GM19438 (cell line): ENCODE measurements at regions not wholly inside any gene's neighbourhood (a gene's known extent, or its start where the extent isn't known, plus 50 kb on each side); places are given as distances from the start of the nearest gene placed in this dataset.
"Not testable (repeated sequence)": the region's sequence is repeated elsewhere in the genome, so short reads cannot be mapped to it uniquely, and the experiment has no call there.

Experiments
- ATAC-seq: cut with Tn5 transposase; IDR thresholded peaks from one replicate; pipeline ENCODE4 v1.9.1; 2021; ENCODE audit warnings: low read depth; ENCODE audit not compliant: unreplicated experiment

DNA sequence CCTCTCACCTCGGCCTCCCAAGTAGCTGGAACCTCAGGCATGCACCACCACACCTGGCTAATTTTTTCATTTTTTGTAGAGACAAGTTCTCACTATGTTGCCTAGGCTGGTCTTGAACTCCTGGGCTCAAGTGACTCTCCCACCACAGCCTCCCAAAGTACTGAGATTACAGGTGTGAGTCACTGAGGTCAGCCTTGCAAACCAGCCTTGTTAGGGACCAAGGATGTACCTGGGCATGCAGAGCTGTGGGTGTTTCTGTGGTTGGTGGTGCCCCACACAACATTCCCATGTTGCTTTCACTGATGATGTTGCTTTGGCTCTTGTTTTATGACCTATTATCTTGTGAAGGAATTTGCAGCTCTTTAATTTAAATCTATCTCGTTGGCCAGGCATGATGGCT lies 54.8 kb downstream of the OTUD1 start:
- ATAC-seq, result no peak

DNA sequence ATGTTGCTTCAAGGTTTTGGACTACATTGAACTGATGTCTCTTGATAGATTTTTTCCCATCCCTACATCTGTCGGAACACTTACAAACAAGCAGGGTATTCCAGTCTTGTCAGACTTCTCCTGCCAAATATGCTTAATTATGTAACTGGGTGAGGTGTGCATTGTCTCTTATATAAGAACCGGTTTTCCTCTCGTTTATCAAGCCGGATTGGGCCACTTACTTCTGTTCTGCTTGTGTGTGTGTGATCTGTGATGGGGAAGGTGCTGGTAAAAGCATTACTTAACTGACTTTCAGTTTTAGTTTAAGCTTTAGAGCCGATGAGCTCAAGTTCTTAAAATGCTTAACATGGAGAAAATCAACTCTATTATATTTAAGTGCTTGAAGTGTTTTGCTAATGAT lies 57.9 kb downstream of the OTUD1 start:
- ATAC-seq, result no peak

DNA sequence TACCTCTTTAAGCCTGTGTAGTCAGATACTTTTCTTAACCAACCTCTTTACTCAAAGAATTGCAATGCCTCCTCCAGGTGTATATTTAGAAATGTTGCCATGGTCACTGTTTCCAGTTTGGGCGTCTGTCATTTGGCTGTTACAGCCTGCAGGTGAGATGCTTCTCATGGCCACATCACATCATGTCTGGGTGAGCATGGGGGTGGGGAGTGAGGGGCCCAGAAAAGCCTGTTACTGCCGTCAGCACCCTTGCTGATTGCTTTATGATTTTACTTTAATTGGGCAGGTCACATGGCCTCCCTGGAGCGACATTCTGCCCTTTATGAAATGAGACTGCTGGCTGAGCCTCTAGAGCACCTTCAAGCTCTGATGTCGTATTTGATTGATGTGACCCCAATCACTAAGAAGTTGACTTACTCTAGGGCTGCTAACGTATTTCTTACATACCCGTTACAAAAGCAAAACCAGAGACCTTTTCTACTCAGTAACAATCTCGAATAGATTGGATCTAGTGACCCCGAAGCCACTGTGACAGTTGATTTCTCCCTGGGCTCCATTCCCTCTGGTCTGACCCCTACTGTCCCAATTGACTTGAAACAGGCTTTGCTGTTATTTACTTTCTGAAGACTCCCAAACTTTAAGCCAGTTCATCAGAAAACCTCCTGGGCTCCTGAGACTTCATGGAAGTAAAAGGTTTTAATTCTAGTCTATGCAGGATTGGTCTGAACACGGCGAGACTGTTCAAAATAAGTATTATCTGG lies 60.7 kb downstream of the OTUD1 start:
- no peak for ATAC-seq

DNA sequence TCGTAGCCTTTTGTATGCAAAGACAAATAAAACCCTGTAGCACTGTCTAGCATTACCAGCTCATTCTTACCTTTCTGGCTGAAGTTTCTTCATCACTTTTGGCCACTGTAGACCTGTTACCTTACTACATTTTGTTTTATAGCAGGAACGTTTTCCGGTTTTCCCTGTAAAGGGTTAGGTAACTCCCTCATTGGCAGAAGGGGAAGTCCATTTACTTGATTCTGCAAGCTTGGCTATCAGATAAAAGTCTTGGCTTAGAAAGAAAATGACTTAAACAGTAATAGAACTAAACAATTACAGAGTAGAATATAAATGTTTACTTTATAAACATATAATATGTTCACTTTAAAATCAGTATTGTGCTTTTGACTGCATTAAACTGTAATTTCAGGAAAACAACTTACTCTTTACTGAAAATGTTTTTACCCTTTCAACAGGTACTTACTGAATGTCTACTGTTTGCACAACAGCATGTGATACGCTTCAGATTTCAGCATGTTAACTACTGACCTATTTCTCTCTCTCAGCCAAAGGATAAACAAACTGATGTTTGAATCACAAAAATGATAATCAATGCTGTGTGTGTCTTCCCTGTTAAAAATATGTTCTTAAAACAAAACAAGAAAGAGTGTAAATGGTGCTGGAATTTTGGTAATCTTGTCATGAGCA lies 67.1 kb downstream of the OTUD1 start:
- ATAC-seq, result no peak

DNA sequence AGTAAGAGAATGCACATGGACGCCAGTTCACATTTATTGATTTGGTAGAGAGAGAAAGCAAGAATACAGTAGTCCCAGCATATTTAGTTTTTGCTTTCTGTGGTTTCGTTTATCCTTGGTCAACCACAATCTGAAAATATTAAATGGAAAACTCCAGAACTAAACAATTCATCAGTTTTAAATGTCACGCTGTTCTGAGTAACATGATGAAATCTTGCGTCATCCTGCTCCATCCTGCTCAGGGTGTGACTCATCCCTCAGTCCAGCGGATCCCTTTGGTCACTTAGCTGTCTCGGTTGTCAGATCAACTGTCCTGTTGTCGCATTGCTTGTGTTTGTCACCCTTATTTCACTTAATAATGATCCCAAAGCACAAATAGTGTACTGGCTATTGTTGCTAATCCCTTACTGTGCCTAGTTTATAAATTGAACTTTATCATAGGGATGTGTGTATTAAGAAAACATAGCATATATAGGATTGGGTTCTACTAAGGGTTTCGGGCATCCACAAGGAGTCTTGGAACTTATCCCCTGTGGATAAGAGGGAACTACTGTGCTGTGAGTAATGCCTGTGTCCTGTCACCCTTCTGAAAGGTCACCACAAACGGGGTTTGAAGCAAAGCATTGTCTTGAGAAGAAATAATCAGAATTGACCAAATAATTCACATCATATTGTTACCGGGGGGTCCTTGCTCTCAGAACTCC lies 73.6 kb downstream of the OTUD1 start:
- no peak for ATAC-seq

DNA sequence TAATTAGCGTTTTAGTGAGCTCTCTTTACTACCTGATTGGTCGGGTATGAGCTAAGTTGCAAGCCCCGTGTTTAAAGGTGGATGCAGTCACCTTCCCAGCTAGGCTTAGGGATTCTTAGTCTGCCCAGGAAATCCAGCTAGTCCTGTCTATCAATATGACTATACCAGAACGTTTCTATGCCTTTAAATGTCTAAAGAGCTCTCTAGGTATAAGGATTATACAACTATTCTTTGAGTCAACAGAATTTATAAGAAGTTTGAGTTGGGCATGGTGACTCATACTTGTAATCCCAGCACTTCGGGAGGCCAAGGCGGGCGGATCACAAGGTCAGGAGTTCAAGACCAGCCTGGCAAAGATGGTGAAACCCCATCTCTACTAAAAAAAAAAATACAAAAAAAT lies 74.7 kb downstream of the OTUD1 start:
- not testable (repeated sequence) for ATAC-seq

DNA sequence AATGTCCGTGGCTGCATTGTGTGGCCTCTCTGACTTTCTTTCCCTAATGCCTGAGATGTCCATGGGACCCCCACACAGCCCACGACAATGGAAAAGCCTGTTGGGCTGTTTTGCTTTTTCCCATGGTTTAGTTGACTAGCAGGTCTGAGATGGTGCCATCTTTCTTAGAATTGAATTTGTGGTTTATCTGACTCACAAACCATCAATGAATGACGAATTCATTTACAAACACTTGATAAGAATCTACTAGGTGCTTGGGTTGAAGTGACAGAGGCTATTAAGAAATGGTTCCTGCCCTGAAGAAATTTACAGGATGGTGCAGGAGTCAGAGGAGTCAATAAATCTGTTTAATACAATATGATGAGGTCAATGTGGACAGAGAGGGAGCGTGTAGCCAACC lies 75.4 kb downstream of the OTUD1 start:
- no peak for ATAC-seq

DNA sequence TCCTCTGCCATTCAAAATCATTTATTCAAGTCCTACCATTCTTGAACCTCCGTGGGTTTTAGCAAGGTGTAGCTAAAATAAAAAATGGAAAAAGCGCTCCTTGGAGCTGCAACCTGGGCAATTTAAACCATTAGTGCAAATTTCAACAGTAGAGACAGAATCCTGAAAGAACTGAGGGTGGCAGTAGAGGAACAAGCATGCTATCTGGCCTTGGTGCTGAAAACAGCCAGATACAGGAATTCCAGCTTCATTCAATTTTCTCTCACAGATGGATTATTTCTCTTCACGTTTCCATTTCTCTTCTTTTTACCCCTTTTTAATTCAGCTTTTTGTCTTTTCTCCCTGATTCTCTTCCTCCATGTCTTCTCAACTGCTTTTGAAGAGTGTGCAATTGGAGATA lies 77.7 kb downstream of the OTUD1 start:
- no peak for ATAC-seq

DNA sequence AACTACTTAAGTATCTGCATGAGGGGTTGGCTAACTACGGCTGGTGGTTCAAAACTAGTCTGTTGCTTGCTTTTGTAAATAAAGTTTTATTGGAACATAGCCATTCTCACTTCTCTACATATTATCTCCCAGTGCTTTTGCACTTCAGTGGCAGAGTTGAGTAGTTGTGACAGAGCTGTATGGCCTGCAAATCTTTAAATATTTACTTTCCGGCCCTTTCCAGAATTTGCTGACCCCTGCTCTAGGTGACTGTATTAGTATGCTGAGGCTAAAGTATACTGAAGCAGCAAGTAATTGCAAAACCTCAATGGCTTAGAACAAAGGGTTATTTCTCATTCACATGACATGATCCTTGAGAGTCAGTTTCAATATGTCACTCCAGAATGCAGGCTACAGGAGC lies 78.3 kb downstream of the OTUD1 start:
- no peak for ATAC-seq

DNA sequence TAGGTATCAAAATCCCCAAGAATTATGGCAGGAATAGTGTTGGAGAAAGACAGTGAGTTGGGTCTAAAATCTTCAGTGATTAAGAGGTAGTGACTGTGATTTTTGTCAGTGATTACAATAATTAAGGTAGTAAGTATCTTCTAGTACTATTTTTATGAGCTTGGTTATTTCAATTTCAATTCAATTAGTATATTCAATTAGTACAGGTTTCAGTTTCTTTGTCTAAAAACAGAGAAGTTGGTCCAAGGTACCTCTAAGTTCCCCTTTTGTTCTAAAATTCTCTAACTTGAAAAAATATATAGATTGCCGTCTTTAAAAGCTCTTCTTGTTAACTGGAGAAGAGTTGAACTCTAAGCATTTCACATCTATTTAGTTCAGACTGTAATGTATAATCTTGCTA lies 82.9 kb downstream of the OTUD1 start:
- no peak for ATAC-seq

DNA sequence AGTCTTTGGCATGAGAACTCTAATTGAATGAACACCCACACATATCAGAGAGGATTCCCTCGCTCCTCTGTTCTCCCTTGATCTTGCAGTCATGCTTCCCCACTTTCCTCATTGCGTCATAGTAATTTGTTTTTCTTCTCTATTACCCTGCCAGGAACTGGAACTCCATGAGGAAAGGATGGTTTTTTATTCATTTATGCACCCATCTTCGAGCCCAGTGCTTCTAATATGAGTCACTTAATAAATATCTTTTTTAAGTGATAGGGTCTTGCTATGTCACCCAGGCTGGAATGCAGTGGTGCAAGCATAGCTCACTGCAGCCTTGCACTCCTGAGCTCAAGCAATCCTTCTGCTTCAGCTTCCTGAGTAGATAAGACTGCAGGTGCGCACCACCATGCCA lies 83.5 kb downstream of the OTUD1 start:
- no peak for ATAC-seq

DNA sequence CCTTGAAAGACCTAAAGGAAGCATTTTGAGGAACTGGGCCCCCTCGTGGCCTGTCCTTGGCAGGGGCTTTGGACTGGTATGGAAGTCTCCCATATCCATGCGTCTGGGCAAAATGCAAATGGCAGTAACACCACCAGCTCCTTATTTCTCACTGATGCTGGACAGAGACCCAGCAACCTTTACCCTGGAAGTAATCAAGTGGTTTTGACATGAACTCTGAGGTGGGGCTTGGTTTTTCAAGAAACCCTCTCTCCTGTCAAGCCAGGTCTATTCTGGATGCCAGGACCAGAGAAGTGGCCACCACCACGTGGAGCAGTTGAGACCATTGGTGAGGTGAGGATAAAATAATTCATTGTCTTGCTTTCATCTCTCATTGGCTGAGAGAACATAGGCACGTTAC lies 84.4 kb downstream of the OTUD1 start:
- ATAC-seq, result no peak

DNA sequence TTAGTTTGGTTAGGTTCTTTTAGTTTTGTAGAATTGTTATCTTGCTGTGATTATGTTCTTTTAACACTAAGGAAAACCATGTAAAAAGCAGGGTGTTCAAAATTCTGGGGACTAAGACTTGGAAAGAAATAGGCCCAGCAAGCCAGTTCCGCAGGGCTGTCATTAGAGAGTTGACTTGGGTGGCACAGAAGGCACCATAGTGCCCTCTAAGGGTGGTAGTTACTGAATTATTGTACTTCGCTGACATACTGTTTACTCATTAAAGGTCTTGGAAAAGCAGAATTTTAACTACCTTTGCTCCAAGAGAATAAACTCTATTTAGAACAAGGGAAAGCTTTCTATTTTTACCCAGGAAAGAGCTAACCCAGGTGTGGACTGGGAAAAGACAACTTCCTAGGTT lies 86.5 kb downstream of the OTUD1 start:
- ATAC-seq, result no peak

DNA sequence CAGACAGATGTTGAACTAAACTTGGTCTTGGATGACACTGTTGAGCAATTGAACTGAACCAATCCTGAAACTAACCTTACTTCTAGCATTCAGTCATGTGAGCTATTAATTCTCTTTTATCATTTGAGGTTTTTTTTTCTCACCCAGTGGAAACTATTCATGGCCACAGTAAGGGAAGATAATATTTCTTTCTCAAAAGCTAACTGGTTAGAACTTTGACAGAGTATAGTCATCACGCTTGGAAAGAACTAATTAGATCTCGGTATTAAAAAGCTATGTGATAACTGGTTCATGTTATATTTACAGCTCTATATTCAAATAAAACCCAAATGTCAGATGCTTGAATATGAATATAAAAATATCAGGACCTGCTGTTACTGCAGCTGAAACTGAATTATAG lies 89.5 kb downstream of the OTUD1 start:
- ATAC-seq, result no peak

DNA sequence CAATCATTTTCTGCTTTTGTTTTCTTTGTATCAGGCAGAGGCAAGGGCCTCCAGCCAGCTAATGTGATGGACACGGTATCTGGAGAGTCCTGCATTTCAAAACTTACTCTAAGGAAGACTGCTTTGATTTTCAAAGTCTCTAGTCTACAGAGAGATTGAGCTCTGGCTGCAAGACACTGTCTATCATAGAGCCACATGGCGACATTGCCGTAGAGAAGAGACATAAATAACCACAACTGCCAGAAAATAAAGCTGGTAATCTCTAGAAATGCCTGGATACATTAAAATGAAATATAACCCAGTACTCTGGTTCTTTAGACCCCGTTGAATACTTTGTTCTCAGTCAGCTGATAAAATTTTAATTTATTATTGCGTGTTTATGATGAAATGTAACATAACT lies 90.8 kb downstream of the OTUD1 start:
- ATAC-seq, result no peak

DNA sequence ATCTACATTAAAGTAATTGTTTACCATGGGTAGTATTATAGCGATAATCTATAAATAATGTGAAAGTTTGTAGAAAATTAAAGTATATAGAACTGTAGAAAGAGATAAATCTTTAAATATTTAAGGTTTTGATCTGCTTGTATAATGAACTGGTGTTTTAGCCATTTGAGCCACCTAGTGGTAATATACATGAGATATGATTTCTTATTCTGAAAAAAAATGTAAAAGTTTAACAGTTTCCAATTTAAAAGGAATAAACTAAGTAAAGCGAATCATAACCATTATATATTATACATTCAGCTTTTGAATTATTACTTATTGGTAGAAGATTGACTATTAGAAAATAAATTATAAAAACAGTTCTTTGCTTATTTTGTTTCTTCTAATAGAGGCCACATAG lies 91.2 kb downstream of the OTUD1 start:
- ATAC-seq, result no peak

DNA sequence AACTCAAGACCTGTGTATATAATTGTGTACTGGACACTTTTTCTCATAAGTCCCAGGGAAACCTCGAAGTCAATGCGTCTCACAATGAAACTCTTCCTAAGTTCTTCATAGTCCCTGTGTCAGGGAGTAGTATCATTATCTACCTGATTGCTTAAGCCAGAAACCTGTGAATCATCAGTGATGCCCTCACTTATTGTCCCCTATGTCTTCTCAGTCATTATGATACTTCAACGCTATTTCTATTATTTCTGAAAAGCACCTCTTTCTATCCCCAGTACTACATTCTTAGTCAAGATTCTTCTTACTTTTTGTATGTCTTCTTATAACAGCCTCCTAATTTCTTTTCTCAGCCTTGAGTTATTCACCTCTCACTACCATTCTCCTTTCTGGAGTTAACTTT lies 94.3 kb downstream of the OTUD1 start:
- ATAC-seq, result no peak

DNA sequence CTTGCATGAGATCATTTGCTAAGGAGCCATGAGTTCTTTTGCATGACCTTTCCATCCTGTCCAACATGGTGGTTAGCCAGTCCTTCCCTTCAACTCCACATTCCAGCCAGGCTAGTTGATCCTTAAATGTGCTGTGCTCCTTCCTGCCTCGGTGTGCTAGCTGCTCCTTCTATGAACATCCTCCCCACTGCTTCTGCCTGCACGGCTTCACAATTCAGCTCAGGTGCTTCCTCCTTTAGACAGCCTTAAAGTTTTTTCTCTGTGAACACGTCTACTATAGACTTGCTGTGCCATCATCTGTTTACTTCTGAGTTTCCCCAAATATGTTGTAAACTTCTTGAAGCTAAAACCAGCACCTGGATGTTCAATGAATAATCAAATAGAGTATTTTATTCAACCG lies 95.5 kb downstream of the OTUD1 start:
- ATAC-seq, result no peak

DNA sequence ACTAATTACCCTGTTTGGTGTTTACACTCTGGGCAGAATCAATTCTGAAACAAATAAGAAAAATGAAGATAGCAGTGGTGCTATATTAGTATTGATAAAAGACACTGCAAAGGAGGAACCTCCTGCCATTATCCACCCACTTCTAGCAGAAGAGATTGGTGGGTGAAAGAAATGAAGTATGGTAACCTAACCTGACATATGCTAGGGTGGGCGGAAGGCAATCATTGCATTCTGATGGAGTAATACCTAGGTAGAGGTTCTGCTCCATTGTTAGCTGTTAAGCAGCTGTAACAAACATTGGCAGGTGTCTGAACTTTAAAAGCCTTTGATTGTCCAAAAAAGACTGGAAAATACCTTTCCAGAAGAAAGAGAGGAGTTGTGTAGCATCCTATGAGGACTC lies 95.9 kb downstream of the OTUD1 start:
- ATAC-seq, result no peak

DNA sequence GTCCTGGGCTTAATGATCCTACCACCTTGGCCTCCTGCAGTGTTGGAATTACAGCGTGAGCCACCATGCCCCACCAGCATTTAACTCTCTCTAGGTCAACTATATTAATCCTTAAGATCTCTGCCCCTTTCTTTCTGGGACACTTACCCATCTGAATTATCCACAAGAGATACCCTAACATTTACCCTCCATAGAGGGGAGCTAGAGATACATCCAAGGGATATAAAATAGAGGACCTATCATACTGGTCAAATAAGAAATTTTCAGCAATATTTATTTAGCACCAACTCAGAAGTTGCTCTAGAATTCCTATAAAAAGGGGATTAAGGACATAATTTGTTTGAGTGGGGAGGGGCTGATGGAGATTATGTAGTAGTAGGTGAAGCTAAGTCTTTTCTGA lies 96.5 kb downstream of the OTUD1 start:
- ATAC-seq, result no peak

DNA sequence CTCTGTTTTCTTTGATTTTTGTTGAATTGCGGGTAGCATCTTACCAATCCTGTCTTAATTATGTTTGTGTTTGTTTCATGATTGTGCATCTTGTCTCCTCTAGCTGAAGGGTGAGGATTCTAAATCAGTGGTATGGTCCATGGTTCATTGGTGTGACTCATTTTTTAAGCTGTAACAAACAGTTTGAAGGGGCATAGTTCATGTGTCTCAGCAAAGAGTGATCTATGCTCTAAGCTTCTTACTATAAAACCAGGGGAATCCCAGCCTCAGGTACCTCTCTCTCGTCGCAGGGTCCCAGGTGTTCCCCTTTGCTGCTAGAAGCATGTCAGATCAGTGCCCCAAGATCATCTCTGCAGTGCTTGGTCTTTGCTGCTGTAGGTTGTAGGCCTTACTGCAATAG lies 100.1 kb downstream of the OTUD1 start:
- ATAC-seq, result no peak
